Left renal pelvis (tissue), 4 donors: ENCODE measurements at regions not wholly inside any gene's neighbourhood (a gene's known extent, or its start where the extent isn't known, plus 50 kb on each side); places are given as distances from the start of the nearest gene placed in this dataset.
"Not testable (repeated sequence)": the region's sequence is repeated elsewhere in the genome, so short reads cannot be mapped to it uniquely, and the experiment has no call there.

ENCODE experiments used
- DNase-seq, 4 donors: peaks; one replicate each; pipeline ENCODE4 v3.0.0-alpha.2; 2013; ENCODE audit warnings: low read depth in 4 of 4, low spot score in 3 of 4

DNA sequence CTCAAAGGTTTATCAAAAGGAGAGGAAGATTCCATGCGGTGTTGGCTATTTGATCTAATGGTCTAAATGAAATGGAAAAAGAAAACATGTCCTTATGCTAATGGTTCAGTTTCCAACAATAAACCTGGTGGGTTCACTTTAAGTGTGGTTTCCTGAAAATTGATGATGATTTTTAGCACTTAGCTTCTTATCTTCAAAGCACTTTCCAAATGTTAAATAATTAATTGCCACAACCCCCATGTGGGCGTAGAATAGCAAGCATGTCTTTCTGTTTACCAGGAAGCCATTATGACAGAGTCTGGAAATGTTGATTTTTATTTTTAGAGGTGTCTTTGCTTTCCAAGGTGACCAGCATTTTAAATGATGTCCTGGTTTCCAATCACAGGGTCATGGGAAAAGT, 134.8 kb upstream of the SLC4A4 start:
- DNase-seq = no peak

DNA sequence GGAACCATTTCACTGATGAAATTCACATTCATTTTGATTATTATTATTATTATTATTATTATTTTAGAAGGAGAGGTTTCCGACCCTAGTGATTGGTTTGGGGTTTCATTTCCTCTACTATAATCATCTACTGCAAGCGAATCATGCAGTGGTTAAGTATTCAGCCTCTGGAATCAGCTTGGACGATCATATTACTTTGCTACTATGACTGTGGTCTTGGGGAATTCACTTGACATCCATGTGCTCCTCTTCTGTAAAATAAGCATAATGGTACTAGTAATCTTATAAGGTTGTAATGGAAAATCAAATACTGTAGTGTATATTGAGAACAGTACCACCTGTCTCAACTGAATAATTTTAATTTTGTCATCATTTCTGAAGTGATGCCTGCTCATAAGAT, 132.1 kb upstream of the SLC4A4 start:
- no peak for DNase-seq

DNA sequence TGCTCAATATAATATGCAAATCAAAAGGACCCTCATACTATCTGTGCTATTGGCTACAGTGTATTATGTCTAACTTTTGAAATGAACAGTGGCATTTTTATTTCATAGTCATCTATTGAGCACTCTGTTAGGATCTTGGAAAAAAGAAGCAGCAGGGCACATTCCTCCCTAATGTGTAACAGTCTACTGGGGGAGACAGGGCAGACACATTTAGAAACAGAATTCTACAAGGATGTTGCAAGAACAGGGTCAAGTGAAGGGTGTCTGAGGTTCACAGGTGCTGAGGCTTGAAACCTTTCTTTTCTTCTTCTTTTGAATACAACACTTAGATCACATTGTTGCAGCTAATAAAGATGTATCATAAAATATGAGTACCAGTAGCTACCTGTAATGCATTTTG, 129.7 kb upstream of the SLC4A4 start:
- no peak for DNase-seq

DNA sequence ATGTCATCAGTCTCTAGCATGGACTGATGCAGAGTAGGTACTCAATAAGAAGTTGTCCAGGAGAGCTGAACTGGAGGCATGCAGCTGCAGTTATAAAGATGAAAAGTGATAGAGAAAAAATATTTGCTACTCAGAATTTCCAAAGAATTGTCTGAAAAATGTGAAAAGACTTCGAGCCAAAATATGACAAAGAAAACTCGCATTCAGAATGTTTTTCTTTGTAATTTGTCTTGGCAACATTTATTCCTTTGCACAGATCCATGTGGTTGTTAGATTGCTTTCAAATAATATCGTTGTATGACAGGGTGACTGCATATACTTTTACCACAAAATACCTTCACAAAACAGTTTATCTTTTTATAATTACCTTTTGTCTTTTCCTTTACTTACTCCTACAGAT, 128.0 kb upstream of the SLC4A4 start:
- DNase-seq = no peak

DNA sequence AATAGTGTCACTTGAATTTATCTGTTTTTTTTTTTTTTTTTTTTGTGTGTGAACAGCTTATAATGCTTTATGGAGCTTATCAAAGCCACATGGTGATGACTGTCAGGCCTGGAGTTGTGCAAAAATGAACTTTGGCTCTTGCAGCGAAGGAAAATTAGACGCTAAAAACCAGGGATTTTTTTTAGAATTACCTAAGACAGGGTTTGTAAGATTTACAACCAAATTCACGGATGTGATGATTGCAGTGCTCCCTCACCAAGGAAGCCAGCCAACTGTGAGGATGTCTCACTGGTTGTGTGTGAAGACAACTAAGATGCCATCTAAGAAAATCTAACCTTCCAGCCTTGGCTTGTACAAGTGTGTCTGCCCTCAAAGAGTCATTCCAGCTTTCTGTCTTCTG, 127.1 kb upstream of the SLC4A4 start:
- no peak for DNase-seq

DNA sequence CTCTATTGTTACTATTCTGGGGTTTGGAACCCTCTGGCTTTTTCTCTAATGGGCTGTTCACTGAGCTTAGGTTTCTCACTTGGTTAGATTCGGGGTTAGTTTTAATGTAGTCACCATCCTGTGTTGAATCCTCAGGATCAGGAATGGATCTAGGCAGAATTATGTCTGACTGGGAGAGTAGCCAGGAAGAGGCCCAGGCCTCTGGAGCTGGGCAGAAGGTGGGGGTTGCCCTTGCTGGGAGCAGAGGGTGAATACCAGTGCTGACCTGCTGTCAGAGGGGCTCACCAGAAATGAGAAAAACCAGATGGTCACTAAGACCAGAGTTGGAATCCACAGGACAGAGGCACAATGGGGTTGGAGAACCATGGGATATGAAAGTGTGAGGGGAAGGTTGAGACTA, 126.6 kb upstream of the SLC4A4 start:
- DNase-seq = no peak

DNA sequence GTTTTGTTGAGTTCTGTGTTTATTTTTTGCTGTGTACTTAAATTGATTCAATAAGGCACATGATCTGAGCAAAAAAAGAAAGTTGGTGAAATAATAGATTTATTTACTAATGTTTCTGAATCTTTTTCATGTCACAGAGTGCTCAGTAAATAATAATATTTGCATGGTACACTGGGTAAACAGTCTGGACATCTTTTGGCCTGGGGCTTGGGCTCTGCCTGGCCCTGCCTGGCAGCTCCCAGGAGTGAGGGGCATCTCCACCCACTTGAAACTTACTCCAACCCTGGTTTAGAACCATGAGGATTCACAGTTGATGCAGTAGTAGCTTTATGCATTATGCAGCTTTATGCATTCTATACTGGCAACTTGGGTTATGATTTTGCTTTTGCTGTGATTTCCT, 124.2 kb upstream of the SLC4A4 start:
- no peak for DNase-seq

DNA sequence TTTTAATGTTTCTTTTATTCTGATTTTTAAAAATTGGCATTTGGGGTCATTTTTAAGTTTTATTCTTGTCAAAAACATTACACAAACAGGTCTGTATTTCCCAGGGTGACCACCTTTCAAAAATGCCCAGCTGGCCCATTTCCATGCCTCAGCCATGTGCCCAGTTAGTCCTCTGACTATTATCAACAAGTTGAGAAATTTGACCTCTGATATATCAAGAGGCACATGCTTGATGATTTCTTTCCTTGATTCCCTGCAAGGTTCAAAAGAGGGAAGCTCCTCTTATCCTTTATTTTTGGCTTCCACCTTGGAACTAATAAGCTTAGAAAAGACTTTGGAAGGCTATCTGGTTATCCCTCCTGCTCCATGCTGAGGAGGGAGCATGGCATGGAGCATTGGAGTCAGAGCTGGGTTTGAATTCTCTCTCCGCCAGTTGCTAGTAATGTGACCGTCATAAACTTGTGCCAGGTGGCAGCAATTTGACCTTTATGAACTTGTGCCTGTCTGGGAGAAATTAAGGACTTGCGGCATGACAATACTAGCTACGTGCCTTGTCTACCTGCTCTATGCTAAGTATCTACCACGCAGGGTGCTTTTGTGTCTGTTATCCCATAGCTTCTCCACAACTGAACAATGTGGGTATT, 122.4 kb upstream of the SLC4A4 start:
- DNase-seq = no peak

DNA sequence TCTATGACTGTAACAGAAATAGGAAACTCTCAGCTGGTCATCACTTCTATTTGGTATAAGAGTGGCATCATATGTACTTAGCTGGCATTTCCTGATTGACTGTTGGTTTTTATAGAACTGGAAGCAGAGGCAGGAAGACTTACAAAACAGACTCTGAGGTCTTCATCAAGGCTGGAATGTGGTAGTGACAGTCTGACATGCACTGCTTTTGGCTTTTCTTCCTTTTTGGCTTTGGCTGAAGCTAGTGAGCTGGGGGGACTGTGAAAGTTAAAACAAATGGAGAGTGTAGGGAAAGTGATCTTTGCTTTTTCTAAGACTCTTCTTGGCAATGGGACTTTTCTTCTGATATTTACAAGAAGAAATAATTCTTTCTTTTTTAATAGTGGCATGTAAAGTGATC, 121.1 kb upstream of the SLC4A4 start:
- DNase-seq = no peak

DNA sequence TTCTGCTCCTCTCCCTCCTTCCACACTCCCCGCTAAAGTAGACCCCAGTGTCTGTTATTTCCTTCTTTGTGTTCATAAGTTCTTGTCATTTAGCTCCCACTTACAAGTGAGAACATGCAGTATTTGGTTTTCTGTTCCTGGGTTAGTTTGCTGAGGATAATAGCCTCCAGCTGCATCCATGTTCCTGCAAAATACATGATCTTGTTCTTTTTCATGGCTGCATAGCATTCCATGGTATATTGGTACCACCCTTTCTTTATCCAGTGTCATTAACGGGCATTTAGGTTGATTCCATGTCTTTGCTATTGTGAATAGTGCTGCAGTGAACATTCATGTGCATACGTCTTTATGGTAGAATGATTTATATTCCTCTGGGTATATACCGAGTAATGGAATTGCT, 118.0 kb upstream of the SLC4A4 start:
- not testable (repeated sequence) for DNase-seq

DNA sequence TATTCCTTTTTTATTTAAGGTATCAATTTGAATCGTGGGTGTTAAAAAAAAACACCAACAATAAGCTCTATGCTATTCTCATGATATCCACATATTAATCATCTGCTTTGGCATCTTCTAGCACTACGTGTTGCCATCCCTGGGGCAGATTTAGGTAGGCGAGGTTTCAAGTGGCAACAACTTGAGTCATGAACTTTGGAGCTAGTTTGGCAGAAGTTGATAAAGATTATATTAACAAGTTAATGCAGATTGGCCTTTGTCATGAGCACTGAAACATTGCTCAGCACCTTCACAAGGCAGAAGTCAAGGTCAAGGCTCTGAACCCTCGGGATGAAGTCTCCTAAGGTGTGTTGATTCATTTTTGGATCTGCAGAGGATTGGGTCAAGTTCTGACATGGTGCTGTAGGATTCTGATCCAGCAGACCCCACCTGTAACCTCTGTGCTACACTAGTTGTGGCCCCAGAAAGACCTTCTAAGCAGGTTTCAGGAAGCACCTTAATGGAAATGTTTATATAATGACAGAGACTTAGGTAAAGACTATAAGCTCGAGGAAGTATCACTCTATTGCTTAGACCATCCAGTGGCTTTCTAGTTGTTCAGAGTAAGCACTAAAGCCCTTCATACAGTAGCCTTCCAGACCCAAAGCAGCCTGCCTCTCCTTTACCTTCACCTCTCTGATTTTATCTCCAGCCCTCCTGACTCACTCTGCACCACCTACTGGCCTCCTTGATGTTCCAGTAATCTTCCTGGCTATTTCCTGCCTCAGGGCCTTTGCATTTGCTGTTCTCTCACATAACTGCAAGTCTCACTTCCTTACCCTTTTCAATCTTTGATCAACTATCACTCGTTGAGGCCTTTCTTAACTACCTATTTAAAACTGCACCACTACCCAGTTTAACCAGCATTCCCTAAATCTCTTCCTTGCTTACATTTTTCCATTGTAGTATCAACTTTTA, 117.0 kb upstream of the SLC4A4 start:
- no peak for DNase-seq

DNA sequence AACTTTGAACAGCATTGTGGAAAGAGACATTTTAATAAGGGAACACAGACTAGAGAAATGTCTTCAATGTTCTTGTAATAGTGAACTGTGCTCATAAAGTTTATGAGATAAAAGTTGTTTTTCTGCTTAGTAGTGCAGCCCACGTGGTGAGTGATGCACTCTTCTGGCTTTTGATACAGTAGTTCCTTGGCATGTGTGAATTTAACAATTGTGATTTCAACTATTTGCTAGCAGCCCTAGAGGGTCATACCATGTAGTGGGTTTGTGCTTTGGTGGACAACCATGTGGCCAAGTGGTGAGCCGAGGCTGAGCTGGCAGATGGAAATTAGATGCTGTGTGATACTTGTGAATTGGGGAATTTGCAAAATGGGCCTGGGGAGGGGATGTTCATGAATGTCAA, 116.2 kb upstream of the SLC4A4 start:
- no peak for DNase-seq

DNA sequence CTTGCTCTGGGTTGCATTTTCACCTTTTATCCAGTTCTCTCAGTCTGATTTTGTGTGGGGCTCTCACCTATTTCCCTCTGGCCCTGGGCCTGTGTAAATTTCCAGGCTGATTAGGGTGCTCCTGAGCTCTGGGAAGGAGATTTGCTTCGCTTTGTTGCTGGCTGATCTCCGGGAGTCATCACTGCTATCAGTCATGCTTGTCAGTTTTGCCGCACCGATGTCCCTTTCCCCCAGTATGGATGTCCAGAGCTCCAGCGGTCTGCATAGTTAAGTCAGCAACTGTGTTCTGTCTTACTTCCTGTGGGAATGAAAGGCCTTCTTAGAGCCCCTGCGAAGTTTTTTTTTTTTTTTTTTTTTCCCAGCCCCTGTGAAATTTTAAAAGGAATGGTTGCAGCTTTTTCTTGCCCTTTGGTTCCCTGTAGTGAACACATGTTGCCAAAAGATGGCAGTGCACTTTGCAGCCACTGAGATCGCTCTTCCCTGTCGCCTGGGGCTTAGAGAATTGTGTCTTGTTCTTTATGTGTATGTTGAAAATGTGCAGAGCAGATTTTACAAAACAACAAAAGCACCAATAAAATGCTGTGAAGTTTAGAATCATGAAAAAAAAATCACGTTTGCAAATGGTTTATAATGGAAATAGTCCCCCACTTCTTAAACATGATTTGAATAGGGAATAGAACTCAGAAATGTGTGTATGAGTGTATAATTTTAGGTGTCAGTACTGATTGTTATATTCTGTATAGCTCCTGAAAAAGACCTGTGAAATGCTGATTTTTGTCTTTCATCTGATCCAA, 109.1 kb upstream of the SLC4A4 start:
- DNase-seq = peak in 1 of 4 donors; percentile 42

DNA sequence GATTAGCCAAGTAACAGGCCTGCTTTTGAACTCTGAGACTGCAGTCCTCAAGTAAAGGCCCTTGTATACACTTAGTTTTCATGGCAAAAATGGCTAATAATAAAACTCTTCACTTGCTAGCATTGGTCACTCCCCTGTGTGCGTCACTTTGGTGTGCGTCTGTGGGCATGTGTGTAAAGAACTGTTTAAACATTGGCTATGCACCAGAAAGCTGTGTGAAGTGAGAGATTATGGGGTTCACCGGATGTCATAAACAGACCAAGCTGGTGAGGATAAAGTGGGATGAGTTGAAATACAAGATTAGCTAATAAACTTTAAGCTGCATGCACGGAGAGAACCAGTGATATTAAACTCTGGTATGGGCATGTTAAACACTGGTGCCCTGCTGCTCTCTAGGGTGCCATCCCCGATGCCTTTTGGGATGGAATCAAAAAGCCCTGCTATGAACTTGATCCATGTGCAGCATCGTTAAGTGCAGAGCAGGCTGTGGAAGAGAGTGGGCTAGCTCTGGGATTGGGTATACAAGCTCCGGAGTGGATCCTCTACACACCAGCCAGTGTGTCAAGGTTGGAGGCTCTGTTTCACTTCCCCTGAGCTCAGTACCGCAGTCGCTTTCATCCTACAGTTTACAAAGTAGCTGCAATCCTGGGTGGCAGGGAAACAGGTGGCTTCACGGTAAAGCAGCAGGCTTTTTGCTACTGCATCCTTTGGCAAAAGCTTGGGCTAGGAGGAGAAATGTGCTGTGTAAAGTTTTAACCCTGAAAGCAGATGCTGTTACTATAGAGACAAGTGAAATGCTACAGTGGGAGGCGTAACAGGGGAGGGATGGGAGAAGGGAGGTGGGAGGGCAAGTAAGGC, 108.3 kb upstream of the SLC4A4 start:
- DNase-seq = no peak

DNA sequence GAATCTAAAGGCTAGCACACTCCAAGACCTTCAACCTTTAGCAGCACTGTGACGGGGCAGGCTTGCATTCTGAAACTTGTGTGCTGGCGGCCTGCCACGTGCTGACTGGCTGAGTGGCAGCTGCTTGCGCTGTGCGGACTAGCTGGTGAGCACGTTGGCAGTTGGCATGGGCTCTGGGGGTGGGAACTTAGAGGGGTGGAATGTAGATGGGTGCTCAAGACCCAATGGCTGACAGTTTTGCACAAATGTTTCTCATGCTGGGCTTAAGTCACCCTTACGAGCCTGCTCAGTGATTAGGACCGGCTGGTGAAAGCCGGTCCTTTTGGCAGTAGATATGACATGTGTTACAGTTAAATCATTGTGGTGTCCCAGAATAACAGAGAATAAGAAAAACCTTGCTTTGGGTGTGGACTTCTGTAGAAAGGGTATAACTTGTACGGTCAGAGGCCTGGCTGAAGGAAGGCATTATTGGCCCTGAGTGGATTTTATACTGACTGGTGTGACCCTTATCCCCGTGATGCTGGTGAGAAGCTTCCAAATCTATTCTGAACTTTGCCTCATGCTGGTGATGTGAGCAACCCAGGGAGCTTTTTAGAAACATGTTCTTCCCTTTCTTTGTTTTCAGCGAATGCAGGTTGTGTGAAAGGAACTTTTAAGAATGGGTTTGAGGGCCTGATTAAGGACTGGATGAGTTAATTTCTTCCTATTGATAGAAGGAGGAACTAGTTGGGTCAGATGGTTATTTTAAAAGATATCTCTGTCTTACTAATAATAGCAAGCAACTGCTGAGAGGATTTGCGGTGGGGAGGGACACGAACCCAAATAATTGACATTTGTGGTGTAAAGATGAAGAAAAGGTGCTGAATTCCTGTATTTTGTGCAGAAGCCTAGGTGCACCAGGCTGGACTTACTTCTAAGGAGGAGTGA, 107.4 kb upstream of the SLC4A4 start:
- DNase-seq = peak in 1 of 4 donors; percentile 29

DNA sequence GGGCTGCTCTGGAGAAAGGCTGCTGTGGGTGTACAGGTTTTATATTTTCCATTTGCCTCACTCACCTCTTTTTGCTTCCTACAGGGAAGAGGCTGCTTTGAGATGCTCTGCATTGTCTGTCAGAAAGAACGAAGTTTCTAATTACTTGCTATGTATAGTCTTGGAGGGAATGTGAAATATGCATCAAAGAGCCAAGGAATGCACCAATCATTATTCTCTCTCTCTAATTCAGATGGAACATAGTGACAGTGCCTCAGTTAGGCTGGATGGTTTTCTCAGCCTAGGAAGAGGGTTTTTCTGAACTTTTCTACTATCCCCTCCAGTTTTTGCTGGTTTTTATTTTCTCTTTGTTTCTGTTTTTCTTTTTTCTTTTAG, 106.8 kb upstream of the SLC4A4 start:
- DNase-seq = no peak

DNA sequence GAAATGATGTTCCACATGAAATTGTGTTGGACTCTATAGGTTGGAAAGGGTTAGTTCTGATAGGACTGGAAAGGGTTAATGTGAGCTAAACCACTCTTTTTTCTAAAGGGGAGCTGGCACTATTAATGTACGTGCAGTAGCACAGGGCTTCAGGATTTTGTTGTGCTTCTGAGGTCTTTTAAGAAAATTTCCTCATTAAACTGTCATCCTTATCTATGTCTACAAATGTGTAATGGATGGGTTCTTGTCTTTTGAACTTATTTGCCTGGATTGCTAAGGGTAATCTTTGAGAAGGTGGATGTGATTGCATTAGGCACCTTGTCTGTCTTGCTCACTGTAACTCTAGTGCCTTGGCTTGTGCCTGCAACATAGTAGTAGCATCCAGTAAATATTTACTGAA, 106.0 kb upstream of the SLC4A4 start:
- DNase-seq = no peak

DNA sequence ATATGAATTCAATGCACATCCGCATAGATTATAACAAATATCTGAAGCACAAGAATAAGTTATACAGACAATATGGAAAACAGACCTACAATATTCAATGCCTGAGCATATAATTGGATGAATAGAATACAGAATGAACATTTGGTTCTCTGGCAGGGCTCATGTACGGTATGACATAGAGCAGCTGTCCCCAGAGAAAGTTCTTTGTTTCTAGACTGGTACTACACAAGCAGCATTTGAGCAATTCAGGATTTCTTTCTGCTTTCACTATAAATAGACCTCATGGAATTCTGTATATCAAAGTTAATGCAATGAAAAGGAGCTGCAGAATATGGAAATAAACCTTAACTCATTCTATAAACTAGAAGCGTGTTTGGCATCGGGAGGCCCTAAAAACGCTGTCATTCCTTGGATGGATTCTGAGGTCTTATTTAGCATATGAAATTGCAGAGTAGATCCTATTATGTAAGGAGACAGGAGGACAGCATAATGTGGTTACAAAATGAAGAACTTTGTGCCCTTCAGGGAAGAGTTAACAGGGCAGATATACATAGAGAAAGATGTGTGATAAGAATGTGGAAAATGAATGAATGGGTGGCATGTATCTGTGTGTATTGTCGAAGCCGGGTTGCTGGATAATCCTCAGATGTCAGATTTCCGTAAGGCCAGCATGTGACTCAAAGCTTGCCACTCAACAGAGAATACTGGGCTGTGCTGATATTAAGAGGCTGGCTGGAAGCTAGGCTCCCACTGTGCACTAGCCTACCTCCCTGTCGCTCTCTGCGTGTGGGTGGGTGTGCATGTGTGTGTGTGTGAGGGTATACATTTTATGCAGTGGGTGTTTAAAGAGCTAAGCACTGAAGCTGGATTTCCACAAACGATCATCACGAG, 103.3 kb upstream of the SLC4A4 start:
- no peak for DNase-seq
